ENCODE measurements at regions not wholly inside any gene's neighbourhood (a gene's known extent, or its start where the extent isn't known, plus 50 kb on each side); places are given as distances from the start of the nearest gene placed in this dataset.

- Histone ChIP-seq H3K14ac (ENCODE audit: low read length) (no peak overlapping the region), H3K9ac (ENCODE audit: low read length) (no peak overlapping the region), H4K12ac (ENCODE audit: low read depth, low read length) (no peak overlapping the region), H3K36me3 (ENCODE audit: control insufficient read depth in 1 of 2, insufficient read depth in 2 of 2, low read length in 2 of 2) (no peaks in the 10 kb centered on the region), H3K4me3 (ENCODE audit: low read depth, low read length) (no peak overlapping the region), H4K8ac (ENCODE audit: low read depth, low read length) (no peak overlapping the region), H3K79me2 (ENCODE audit: control insufficient read depth, insufficient read depth, low read length, poor library complexity) (no peaks in the 10 kb centered on the region), H2AK5ac (ENCODE audit: low read length) (no peak overlapping the region), H3K4ac (ENCODE audit: low read depth, low read length) (no peak overlapping the region), H3K9me3 (ENCODE audit: insufficient read depth, low read depth, low read length) (no peaks in the 10 kb centered on the region), H2AFZ (ENCODE audit: insufficient read depth, low read length, poor library complexity) (no peak overlapping the region), H3K4me1 (ENCODE audit: control insufficient read depth in 1 of 2, insufficient read depth in 2 of 2, low read length in 2 of 2) (no peaks in the 10 kb centered on the region), H3K18ac (ENCODE audit: low read length) (no peak overlapping the region), H3K27ac (ENCODE audit: low read depth, low read length) (no peak overlapping the region), H3K79me1 (ENCODE audit: low read length) (no peaks in the 10 kb centered on the region), H3K23ac (ENCODE audit: low read length) (no peak overlapping the region), H3K27me3 (ENCODE audit: insufficient read depth, low read length) (no peaks in the 10 kb centered on the region), H2BK12ac (ENCODE audit: low read length) (no peak overlapping the region), H4K91ac (ENCODE audit: low read depth, low read length) (no peak overlapping the region), H2BK5ac (ENCODE audit: low read depth, low read length, poor library complexity) (no peak overlapping the region), H2BK120ac (ENCODE audit: insufficient read depth, low read length, poor library complexity) (no peak overlapping the region), H3K4me2 (ENCODE audit: low read length) (no peak overlapping the region)
- WGBS (ENCODE audit: extremely low coverage, insufficient coverage, insufficient read length) = no CpG with 5 or more reads among the region's 2 CpGs
- DNase-seq = no peak
Measured at GRCh38 chr21:23488245-23488644, 2119.0 kb downstream of the MRPL39 start.

GRCh38 chr21:23480591-23481270 lies 2126.6 kb downstream of the MRPL39 start:
- Histone ChIP-seq H2BK120ac (ENCODE audit: insufficient read depth, low read length, poor library complexity) (no peak overlapping the region), H3K23ac (ENCODE audit: low read length) (no peak overlapping the region), H2AK5ac (ENCODE audit: low read length) (no peak overlapping the region), H3K9me3 (ENCODE audit: insufficient read depth, low read depth, low read length) (no peaks in the 10 kb centered on the region), H2BK5ac (ENCODE audit: low read depth, low read length, poor library complexity) (no peak overlapping the region), H3K27ac (ENCODE audit: low read depth, low read length) (no peak overlapping the region), H4K8ac (ENCODE audit: low read depth, low read length) (no peak overlapping the region), H3K4me3 (ENCODE audit: low read depth, low read length) (no peak overlapping the region), H4K91ac (ENCODE audit: low read depth, low read length) (no peak overlapping the region), H3K4ac (ENCODE audit: low read depth, low read length) (no peak overlapping the region), H3K18ac (ENCODE audit: low read length) (no peak overlapping the region), H3K79me2 (ENCODE audit: control insufficient read depth, insufficient read depth, low read length, poor library complexity) (no peaks in the 10 kb centered on the region), H3K79me1 (ENCODE audit: low read length) (no peaks in the 10 kb centered on the region), H4K12ac (ENCODE audit: low read depth, low read length) (no peak overlapping the region), H3K36me3 (ENCODE audit: control insufficient read depth in 1 of 2, insufficient read depth in 2 of 2, low read length in 2 of 2) (no peaks in the 10 kb centered on the region), H3K4me1 (ENCODE audit: control insufficient read depth in 1 of 2, insufficient read depth in 2 of 2, low read length in 2 of 2) (no peaks in the 10 kb centered on the region), H3K4me2 (ENCODE audit: low read length) (no peak overlapping the region), H3K27me3 (ENCODE audit: insufficient read depth, low read length) (no peaks in the 10 kb centered on the region), H3K14ac (ENCODE audit: low read length) (no peak overlapping the region), H2BK12ac (ENCODE audit: low read length) (no peak overlapping the region), H2AFZ (ENCODE audit: insufficient read depth, low read length, poor library complexity) (no peak overlapping the region), H3K9ac (ENCODE audit: low read length) (no peak overlapping the region)
- DNase-seq = no peak
- WGBS (ENCODE audit: extremely low coverage, insufficient coverage, insufficient read length) = no CpG with 5 or more reads among the region's 1 CpG

- H3K14ac ChIP-seq (ENCODE audit: low read length) = no peak overlapping the region
- no peak overlapping the region for H4K8ac ChIP-seq (ENCODE audit: low read depth, low read length)
- no peak overlapping the region for H3K4me3 ChIP-seq (ENCODE audit: low read depth, low read length)
- H3K36me3 ChIP-seq (ENCODE audit: control insufficient read depth in 1 of 2, insufficient read depth in 2 of 2, low read length in 2 of 2) = no peaks in the 10 kb centered on the region
- H3K4ac ChIP-seq (ENCODE audit: low read depth, low read length) = no peak overlapping the region
- no peak overlapping the region for H3K9ac ChIP-seq (ENCODE audit: low read length)
- H2BK12ac ChIP-seq (ENCODE audit: low read length) = no peak overlapping the region
- no peak overlapping the region for H2BK120ac ChIP-seq (ENCODE audit: insufficient read depth, low read length, poor library complexity)
- no peaks in the 10 kb centered on the region for H3K79me2 ChIP-seq (ENCODE audit: control insufficient read depth, insufficient read depth, low read length, poor library complexity)
- no peaks in the 10 kb centered on the region for H3K4me1 ChIP-seq (ENCODE audit: control insufficient read depth in 1 of 2, insufficient read depth in 2 of 2, low read length in 2 of 2)
- no peak overlapping the region for H2AK5ac ChIP-seq (ENCODE audit: low read length)
- no peak overlapping the region for H4K91ac ChIP-seq (ENCODE audit: low read depth, low read length)
- H3K27me3 ChIP-seq (ENCODE audit: insufficient read depth, low read length) = no peaks in the 10 kb centered on the region
- H2AFZ ChIP-seq (ENCODE audit: insufficient read depth, low read length, poor library complexity) = no peak overlapping the region
- no peak overlapping the region for H3K18ac ChIP-seq (ENCODE audit: low read length)
- no peaks in the 10 kb centered on the region for H3K79me1 ChIP-seq (ENCODE audit: low read length)
- no peaks in the 10 kb centered on the region for H3K9me3 ChIP-seq (ENCODE audit: insufficient read depth, low read depth, low read length)
- H4K12ac ChIP-seq (ENCODE audit: low read depth, low read length) = no peak overlapping the region
- no peak for DNase-seq
- no peak overlapping the region for H3K23ac ChIP-seq (ENCODE audit: low read length)
- no peak overlapping the region for H3K4me2 ChIP-seq (ENCODE audit: low read length)
- H3K27ac ChIP-seq (ENCODE audit: low read depth, low read length) = no peak overlapping the region
- H2BK5ac ChIP-seq (ENCODE audit: low read depth, low read length, poor library complexity) = no peak overlapping the region
Measured at GRCh38 chr21:23478381-23478780, 2128.9 kb downstream of the MRPL39 start.

- no CpG with 5 or more reads among the region's 7 CpGs for WGBS (ENCODE audit: extremely low coverage, insufficient coverage, insufficient read length)
- Histone ChIP-seq H2BK12ac (ENCODE audit: low read length) (no peak overlapping the region), H4K12ac (ENCODE audit: low read depth, low read length) (no peak overlapping the region), H2BK120ac (ENCODE audit: insufficient read depth, low read length, poor library complexity) (no peak overlapping the region), H3K36me3 (ENCODE audit: control insufficient read depth in 1 of 2, insufficient read depth in 2 of 2, low read length in 2 of 2) (no peaks in the 10 kb centered on the region), H3K14ac (ENCODE audit: low read length) (no peak overlapping the region), H3K79me2 (ENCODE audit: control insufficient read depth, insufficient read depth, low read length, poor library complexity) (no peaks in the 10 kb centered on the region), H3K4me3 (ENCODE audit: low read depth, low read length) (no peak overlapping the region), H4K91ac (ENCODE audit: low read depth, low read length) (no peak overlapping the region), H3K27ac (ENCODE audit: low read depth, low read length) (no peak overlapping the region), H3K4me2 (ENCODE audit: low read length) (no peak overlapping the region), H3K4me1 (ENCODE audit: control insufficient read depth in 1 of 2, insufficient read depth in 2 of 2, low read length in 2 of 2) (no peaks in the 10 kb centered on the region), H3K9me3 (ENCODE audit: insufficient read depth, low read depth, low read length) (no peaks in the 10 kb centered on the region), H3K9ac (ENCODE audit: low read length) (no peak overlapping the region), H2BK5ac (ENCODE audit: low read depth, low read length, poor library complexity) (no peak overlapping the region), H3K27me3 (ENCODE audit: insufficient read depth, low read length) (no peaks in the 10 kb centered on the region), H4K8ac (ENCODE audit: low read depth, low read length) (no peak overlapping the region), H2AFZ (ENCODE audit: insufficient read depth, low read length, poor library complexity) (no peak overlapping the region), H3K18ac (ENCODE audit: low read length) (no peak overlapping the region), H3K79me1 (ENCODE audit: low read length) (no peaks in the 10 kb centered on the region), H3K4ac (ENCODE audit: low read depth, low read length) (no peak overlapping the region), H3K23ac (ENCODE audit: low read length) (no peak overlapping the region), H2AK5ac (ENCODE audit: low read length) (no peak overlapping the region)
- DNase-seq = peak; percentile 0 to 52
Measured at GRCh38 chr21:23475281-23476219, 2131.7 kb downstream of the MRPL39 start.
